OCI-LY1 (cell line): ENCODE measurements at regions not wholly inside any gene's neighbourhood (a gene's known extent, or its start where the extent isn't known, plus 50 kb on each side); places are given as distances from the start of the nearest gene placed in this dataset.

Source experiments
- EZH2 ChIP-seq: fragments of 200-600 bp; sonication (generic), shearing (Covaris generic); IDR thresholded peaks from 2 replicates; pipeline ENCODE4 v1.8.0; 2017; ENCODE audit warnings: borderline replicate concordance, mixed run types, mild to moderate bottlenecking, antibody characterized with exemption, low read length, moderate library complexity, mixed read lengths
- TF ChIP-seq, protein P1 (sequence below): fragments of 200-600 bp; sonication (generic), shearing (Covaris generic); IDR thresholded peaks from 2 replicates; pipeline ENCODE4 v1.5.1; 2017; ENCODE audit warnings: mild to moderate bottlenecking, antibody characterized with exemption, low read length, moderate library complexity, mixed read lengths

DNA sequence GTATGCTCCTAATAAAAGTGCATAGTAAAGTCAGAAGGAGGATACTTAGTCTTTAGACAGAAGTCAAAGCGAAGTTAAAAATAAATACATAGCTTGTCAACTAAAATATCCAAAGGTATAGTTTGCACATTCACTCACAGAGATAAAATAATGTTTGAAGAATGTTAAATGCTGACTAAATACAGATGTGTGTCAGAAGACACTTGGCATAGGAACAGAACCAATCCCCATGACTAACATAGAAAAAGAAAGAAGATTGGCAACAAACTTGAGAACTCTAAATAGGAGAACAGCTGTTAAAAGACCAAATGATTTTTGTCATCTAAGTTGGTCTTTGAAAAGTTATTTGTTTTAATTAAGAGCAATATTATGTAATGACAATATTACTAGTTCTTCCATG, 1172.1 kb upstream of the RAG2 start:
- TF ChIP-seq, protein P1, sequence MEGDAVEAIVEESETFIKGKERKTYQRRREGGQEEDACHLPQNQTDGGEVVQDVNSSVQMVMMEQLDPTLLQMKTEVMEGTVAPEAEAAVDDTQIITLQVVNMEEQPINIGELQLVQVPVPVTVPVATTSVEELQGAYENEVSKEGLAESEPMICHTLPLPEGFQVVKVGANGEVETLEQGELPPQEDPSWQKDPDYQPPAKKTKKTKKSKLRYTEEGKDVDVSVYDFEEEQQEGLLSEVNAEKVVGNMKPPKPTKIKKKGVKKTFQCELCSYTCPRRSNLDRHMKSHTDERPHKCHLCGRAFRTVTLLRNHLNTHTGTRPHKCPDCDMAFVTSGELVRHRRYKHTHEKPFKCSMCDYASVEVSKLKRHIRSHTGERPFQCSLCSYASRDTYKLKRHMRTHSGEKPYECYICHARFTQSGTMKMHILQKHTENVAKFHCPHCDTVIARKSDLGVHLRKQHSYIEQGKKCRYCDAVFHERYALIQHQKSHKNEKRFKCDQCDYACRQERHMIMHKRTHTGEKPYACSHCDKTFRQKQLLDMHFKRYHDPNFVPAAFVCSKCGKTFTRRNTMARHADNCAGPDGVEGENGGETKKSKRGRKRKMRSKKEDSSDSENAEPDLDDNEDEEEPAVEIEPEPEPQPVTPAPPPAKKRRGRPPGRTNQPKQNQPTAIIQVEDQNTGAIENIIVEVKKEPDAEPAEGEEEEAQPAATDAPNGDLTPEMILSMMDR = no peak
- no peak for TF ChIP-seq EZH2
